PC-3 (cell line): ENCODE measurements at regions not wholly inside any gene's neighbourhood (a gene's known extent, or its start where the extent isn't known, plus 50 kb on each side); places are given as distances from the start of the nearest gene placed in this dataset.

ENCODE experiments used
- ATAC-seq: fragments of 200-7000 bp; cut with Tn5 transposase; 2 replicates; pipeline ENCODE4 v1.9.1; 2020; ENCODE audit warnings: mild to moderate bottlenecking, moderate library complexity
- BruUV-seq: library from RNA; stranded (reverse); fragments of 400-500 nt; replicated peaks from 2 replicates; lab custom pipeline; 2021; lab: Mats Ljungman, UMichigan
- CTCF ChIA-PET: fragments of 300-600 bp; sonication (Branson Sonifier 250); formaldehyde crosslinking; loops from one replicate; lab custom pipeline; 2022; ENCODE audit warnings: antibody characterized with exemption; lab: Charles Lee
- POLR2A ChIA-PET: fragments of 300-600 bp; sonication (Branson Sonifier 250); formaldehyde crosslinking; loops from one replicate; lab custom pipeline; 2022; ENCODE audit warnings: antibody characterized with exemption; ENCODE audit not compliant: unreplicated experiment; lab: Charles Lee
- DNase-seq: peaks from one replicate; pipeline ENCODE4 v3.0.0-alpha.2; 2015
- H2AFZ ChIP-seq: fragments of 300-600 bp; sonication (generic); 2 replicates; pipeline ENCODE4 v1.6.0; 2016; ENCODE audit warnings: antibody characterized with exemption, low read length
- H3F3A ChIP-seq: fragments of 300-600 bp; sonication (generic); one replicate; pipeline ENCODE4 v1.6.0; 2017; ENCODE audit warnings: antibody characterized with exemption, low read length, control low read depth, mild to moderate bottlenecking; ENCODE audit not compliant: unreplicated experiment
- H3K27ac ChIP-seq: fragments of 300-600 bp; sonication (generic); 2 replicates; pipeline ENCODE4 v1.5.1; 2016; ENCODE audit warnings: mild to moderate bottlenecking, low read length
- H3K27me3 ChIP-seq: fragments of 300-600 bp; sonication (generic); 2 replicates; pipeline ENCODE4 v1.6.1; 2016; ENCODE audit warnings: low read length, mixed read lengths
- H3K36me3 ChIP-seq: fragments of 300-600 bp; sonication (generic); 2 replicates; pipeline ENCODE4 v1.6.1; 2016; ENCODE audit warnings: low read depth, mixed run types, low read length, mixed read lengths
- H3K4me1 ChIP-seq: fragments of 300-600 bp; sonication (generic); 2 replicates; pipeline ENCODE4 v1.5.1; 2016; ENCODE audit warnings: low read length; ENCODE audit not compliant: insufficient read depth
- H3K4me2 ChIP-seq: fragments of 300-600 bp; sonication (generic); 2 replicates; pipeline ENCODE4 v1.6.0; 2016; ENCODE audit warnings: low read length
- H3K4me3 ChIP-seq: fragments of 300-600 bp; sonication (generic); 2 replicates; pipeline ENCODE4 v1.5.1; 2016; ENCODE audit warnings: mild to moderate bottlenecking, low read length, mixed read lengths
- H3K79me2 ChIP-seq: fragments of 300-600 bp; sonication (generic); 2 replicates; pipeline ENCODE4 v1.6.1; 2017; ENCODE audit warnings: low read length, mixed read lengths
- H3K9ac ChIP-seq: fragments of 300-600 bp; sonication (generic); 2 replicates; pipeline ENCODE4 v1.6.0; 2016; ENCODE audit warnings: mild to moderate bottlenecking, low read length
- H3K9me2 ChIP-seq: fragments of 300-600 bp; sonication (generic); replicated peaks from 2 replicates; pipeline ENCODE4 v1.6.1; 2016; ENCODE audit warnings: mixed run types, low read length, mixed read lengths
- H3K9me3 ChIP-seq: fragments of 300-600 bp; sonication (generic); 2 replicates; pipeline ENCODE4 v1.6.1; 2016; ENCODE audit warnings: low read length, mixed read lengths
- H4K20me1 ChIP-seq: fragments of 300-600 bp; sonication (generic); 2 replicates; pipeline ENCODE4 v1.6.1; 2016; ENCODE audit warnings: low read length, mixed read lengths
- EZH2 ChIP-seq: fragments of 300-600 bp; sonication (generic); IDR thresholded peaks from one replicate; pipeline ENCODE4 v1.6.1; 2017; ENCODE audit warnings: antibody characterized with exemption, mild to moderate bottlenecking, low read length; ENCODE audit not compliant: unreplicated experiment
- EZH2phosphoT487 ChIP-seq: fragments of 300-600 bp; sonication (generic); IDR thresholded peaks from 2 replicates; pipeline ENCODE4 v1.6.1; 2018; ENCODE audit warnings: mild to moderate bottlenecking, antibody characterized with exemption, low read length, borderline replicate concordance
- intact Hi-C: fragments of 100-400 bp; cut with micrococcal nuclease; formaldehyde crosslinking; loops from 2 replicates; pipeline ENCODE4 v1.9.0; 2023
- TF ChIP-seq, protein P1 (sequence below): fragments of 300-600 bp; sonication (generic); conservative IDR thresholded peaks from 2 replicates; pipeline ENCODE4 v1.5.1; 2017; ENCODE audit warnings: antibody characterized with exemption, low read depth, mild to moderate bottlenecking, low read length

DNA sequence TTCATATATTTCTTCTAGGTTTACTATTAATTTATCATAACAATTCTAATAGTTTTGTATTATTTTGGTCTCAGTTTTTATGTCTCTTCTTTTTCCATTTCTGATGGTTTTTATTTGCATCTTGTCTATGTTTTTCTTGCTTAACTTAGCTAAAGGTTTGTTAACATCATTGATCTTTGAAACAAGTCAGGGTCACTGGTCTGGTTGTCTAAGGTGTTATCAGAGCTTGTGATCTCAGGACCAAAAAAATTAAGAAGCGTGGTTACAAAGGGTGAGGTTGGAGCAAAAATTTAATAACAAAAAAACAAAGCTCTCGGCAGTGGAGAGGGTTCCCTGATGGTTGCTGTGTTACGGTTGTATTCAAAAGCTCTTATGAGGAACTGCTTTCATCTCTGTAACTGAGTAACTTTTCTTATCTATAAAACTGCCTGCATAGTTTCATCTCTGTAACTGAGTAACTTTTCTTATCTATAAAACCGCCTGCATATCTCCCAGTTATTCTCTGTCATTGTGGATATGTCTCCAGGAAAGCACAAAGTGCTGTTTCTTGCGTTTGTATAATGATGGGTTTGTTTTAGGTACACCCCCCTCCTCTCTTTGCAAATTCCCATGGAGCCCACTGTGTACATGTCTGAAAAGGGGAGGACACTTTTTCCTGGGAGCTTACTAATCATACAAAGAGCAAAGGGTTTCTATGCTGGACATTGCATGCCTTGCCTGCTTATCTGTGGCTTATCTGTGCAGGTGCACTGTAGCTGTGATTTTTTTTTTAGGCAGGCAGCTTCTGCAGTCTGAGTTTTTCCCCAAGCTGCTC, 62.4 kb upstream of the UGT2B15 start:
- Histone ChIP-seq H3K4me3 (no peak overlapping the region), H3K9ac (no peak overlapping the region), H3K27ac (no peak overlapping the region), H3K36me3 (no peaks in the 10 kb centered on the region), H2AFZ (no peak overlapping the region), H3K4me2 (no peak overlapping the region), H3K9me2 (no peaks in the 10 kb centered on the region), H3K79me2 (no peaks in the 10 kb centered on the region), H3K4me1 (no peaks in the 10 kb centered on the region), H3K27me3 (no peaks in the 10 kb centered on the region), H3F3A (no peaks in the 10 kb centered on the region), H3K9me3 (no peaks in the 10 kb centered on the region), H4K20me1 (no peaks in the 10 kb centered on the region)
- TF ChIP-seq EZH2phosphoT487 (no peak), EZH2 (no peak)
- TF ChIP-seq, protein P1, sequence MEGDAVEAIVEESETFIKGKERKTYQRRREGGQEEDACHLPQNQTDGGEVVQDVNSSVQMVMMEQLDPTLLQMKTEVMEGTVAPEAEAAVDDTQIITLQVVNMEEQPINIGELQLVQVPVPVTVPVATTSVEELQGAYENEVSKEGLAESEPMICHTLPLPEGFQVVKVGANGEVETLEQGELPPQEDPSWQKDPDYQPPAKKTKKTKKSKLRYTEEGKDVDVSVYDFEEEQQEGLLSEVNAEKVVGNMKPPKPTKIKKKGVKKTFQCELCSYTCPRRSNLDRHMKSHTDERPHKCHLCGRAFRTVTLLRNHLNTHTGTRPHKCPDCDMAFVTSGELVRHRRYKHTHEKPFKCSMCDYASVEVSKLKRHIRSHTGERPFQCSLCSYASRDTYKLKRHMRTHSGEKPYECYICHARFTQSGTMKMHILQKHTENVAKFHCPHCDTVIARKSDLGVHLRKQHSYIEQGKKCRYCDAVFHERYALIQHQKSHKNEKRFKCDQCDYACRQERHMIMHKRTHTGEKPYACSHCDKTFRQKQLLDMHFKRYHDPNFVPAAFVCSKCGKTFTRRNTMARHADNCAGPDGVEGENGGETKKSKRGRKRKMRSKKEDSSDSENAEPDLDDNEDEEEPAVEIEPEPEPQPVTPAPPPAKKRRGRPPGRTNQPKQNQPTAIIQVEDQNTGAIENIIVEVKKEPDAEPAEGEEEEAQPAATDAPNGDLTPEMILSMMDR = no peak
- DNase-seq = no peak
- ATAC-seq = no peak
- ChIA-PET CTCF (no interaction called here), POLR2A (interaction anchor here (0.5 kb wide), 1 partner anchor 179 kb away, joined by 3 read pairs; no protein-coding TSS in a partner anchor)
- intact Hi-C loops = no loop called here
- no TSS peak for BruUV-seq

DNA sequence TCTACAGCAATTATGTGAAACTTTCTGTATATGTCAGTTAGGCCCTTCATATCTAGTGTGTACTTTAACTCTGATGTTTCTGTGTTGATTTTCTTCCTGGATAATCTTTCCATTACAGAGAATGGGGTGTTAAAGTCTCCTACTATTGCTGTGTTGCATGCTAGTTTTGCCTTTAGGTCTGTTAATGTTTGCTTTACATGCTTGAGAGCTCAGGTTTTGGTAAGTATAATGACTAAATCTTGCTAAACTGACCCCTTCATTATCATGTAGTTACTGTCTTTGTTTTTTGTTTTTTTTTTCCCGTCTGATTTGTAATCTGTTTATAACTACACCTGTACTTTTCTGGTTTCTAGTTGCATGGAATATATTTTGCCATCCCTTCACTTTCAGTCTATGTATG, 63.6 kb upstream of the UGT2B15 start:
- no peaks in the 10 kb centered on the region for H3K4me1 ChIP-seq
- H3K27ac ChIP-seq = no peak overlapping the region
- no peaks in the 10 kb centered on the region for H3K9me2 ChIP-seq
- H3K4me2 ChIP-seq = no peak overlapping the region
- ATAC-seq (no peak), DNase-seq (no peak)
- ChIA-PET POLR2A (no interaction called here), CTCF (no interaction called here)
- H4K20me1 ChIP-seq = no peaks in the 10 kb centered on the region
- TF ChIP-seq EZH2phosphoT487 (no peak), EZH2 (no peak)
- TF ChIP-seq, protein P1 = no peak
- no peaks in the 10 kb centered on the region for H3K79me2 ChIP-seq
- no peak overlapping the region for H3K9ac ChIP-seq
- H3K27me3 ChIP-seq = no peaks in the 10 kb centered on the region
- H3K36me3 ChIP-seq = no peaks in the 10 kb centered on the region
- BruUV-seq = no TSS peak
- H3K4me3 ChIP-seq = no peak overlapping the region
- intact Hi-C loops = no loop called here
- H3F3A ChIP-seq = no peaks in the 10 kb centered on the region
- no peak overlapping the region for H2AFZ ChIP-seq
- H3K9me3 ChIP-seq = no peaks in the 10 kb centered on the region

DNA sequence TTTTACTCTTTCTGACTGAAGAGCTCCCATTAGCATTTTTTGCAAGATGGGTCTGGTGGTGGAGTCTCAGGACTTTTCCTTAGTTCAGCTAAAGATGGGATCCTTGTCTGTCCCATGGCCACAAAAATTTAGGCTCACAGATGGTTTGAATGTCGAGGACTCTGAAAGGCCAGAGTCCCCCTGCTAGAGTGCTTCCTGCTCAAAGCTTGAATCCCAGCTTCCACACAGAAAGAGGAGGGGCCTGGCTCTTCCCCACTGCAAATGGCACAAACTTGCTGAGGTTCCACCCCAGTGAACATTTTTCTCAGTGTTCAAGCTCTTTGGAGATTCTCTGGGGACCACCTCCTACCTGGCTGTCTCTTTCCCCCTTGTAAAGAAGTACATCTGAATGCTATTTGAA, 64.7 kb upstream of the UGT2B15 start:
- DNase-seq (no peak), ATAC-seq (no peak)
- Histone ChIP-seq H2AFZ (no peak overlapping the region), H4K20me1 (no peaks in the 10 kb centered on the region), H3K4me1 (no peaks in the 10 kb centered on the region), H3K27me3 (no peaks in the 10 kb centered on the region), H3K4me2 (no peak overlapping the region), H3K9me3 (no peaks in the 10 kb centered on the region), H3K4me3 (no peak overlapping the region), H3K79me2 (no peaks in the 10 kb centered on the region), H3K9ac (no peak overlapping the region), H3K36me3 (no peaks in the 10 kb centered on the region), H3K9me2 (no peaks in the 10 kb centered on the region), H3K27ac (no peak overlapping the region), H3F3A (no peaks in the 10 kb centered on the region)
- ChIA-PET POLR2A (no interaction called here), CTCF (no interaction called here)
- intact Hi-C loops = no loop called here
- TF ChIP-seq, protein P1 = no peak
- no peak for TF ChIP-seq EZH2
- TF ChIP-seq EZH2phosphoT487 = no peak
- BruUV-seq = no TSS peak
